ENCODE measurements at regions not wholly inside any gene's neighbourhood (a gene's known extent, or its start where the extent isn't known, plus 50 kb on each side); places are given as distances from the start of the nearest gene placed in this dataset.

DNA sequence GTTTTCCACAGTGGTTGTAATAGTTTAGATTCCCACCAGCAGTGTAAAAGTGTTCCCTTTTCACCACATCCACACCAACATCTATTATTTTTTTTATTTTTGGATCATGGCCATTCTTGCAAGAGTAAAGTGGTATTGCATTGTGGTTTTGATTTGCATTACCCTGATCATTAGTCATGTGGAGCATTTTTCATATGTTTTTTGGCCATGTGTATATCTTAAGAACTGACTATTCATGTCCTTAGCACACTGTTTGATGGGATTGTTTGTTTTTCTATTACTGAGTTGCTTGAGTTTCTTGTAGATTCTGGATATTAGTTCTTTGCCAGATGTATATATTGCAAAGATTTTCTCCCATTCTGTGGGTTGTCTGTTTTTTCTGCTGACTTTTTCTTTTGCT is 820.1 kb downstream of the TENT5A start:
- POLR2A ChIA-PET: no interaction called here
- H3K27ac ChIP-seq (ENCODE audit: low read depth, low read length): no peak overlapping the region
- no peak overlapping the region for H3K4me2 ChIP-seq (ENCODE audit: low read length)
- H3K79me2 ChIP-seq (ENCODE audit: insufficient read depth, low read length): no peaks in the 10 kb centered on the region
- TF ChIP-seq EZH2 (IDR thresholded peaks at IDR 0.05): no peak
- intact Hi-C loops (cut with micrococcal nuclease): loop anchor here (10.0 kb wide), 1 partner anchor 718 kb away; no protein-coding TSS in a partner anchor
- RAD21 ChIA-PET (ENCODE audit: low non-redundant PET in 1 of 2, low total read pairs in 2 of 2, uncharacterized antibody in 2 of 2, unreplicated experiment in 2 of 2): no interaction called here
- ATAC-seq (no peak), DNase-seq (ENCODE audit: low read depth, low spot score) (no peak)
- no peaks in the 10 kb centered on the region for H3K9me3 ChIP-seq (ENCODE audit: control insufficient read depth in 1 of 2, insufficient read depth in 1 of 2, low read depth in 1 of 2, low read length in 2 of 2)
- BruUV-seq (replicated peaks): no TSS peak
- H3K9me2 ChIP-seq (ENCODE audit: insufficient read depth): no peaks in the 10 kb centered on the region; the same call in 1 of the 2 replicates
- no peak overlapping the region for H2AFZ ChIP-seq (ENCODE audit: low read depth, low read length, poor library complexity, severe bottlenecking)
- H3K27me3 ChIP-seq (ENCODE audit: insufficient read depth, low read length): no peaks in the 10 kb centered on the region
- no peaks in the 10 kb centered on the region for H4K20me1 ChIP-seq (ENCODE audit: insufficient read depth)
- H3K4me3 ChIP-seq (replicated peaks in 1 of 2; ENCODE audit: low read depth in 1 of 2, low read length in 2 of 2): no peak overlapping the region
- H3K9ac ChIP-seq (ENCODE audit: low read length): no peak overlapping the region
- no peaks in the 10 kb centered on the region for H3K36me3 ChIP-seq (ENCODE audit: control insufficient read depth in 1 of 2, insufficient read depth in 2 of 2, low read length in 2 of 2)
- no peaks in the 10 kb centered on the region for H3K4me1 ChIP-seq (ENCODE audit: control insufficient read depth in 1 of 2, insufficient read depth in 2 of 2, low read length in 2 of 2)
- CTCF ChIA-PET: no interaction called here

DNA sequence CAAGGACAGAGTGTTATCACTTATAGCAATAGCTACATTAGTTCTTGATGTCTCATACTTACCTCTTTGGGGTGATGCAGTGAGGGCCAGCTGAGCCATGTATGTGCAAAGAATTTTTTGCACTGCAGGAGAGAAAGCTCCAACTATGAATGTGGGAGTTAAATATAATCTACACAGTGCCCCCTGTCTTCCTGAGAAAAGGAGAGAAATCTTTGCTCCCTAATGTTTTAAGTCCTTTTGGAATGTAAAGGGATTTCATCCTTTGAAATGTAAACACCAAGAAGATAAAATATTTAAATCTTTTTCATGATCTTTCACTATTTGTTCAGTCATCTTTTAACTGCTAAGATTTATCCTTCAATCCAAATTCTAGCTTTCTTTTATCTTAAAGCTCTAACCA is 822.1 kb downstream of the TENT5A start:
- POLR2A ChIA-PET: no interaction called here
- intact Hi-C loops (cut with micrococcal nuclease): loop anchor here (10.0 kb wide), 1 partner anchor 716 kb away; no protein-coding TSS in a partner anchor
- BruUV-seq (replicated peaks): no TSS peak
- CTCF ChIA-PET: interaction anchor here (0.8 kb wide), 1 partner anchor 716 kb away, joined by 3 read pairs; no protein-coding TSS in a partner anchor
- no peak for DNase-seq (ENCODE audit: low read depth, low spot score)
- no peaks in the 10 kb centered on the region for H4K20me1 ChIP-seq (ENCODE audit: insufficient read depth)
- no peaks in the 10 kb centered on the region; the same call in 1 of the 2 replicates for H3K9me2 ChIP-seq (ENCODE audit: insufficient read depth)
- H3K4me3 ChIP-seq (replicated peaks in 1 of 2; ENCODE audit: low read depth in 1 of 2, low read length in 2 of 2): no peak overlapping the region
- H3K36me3 ChIP-seq (ENCODE audit: control insufficient read depth in 1 of 2, insufficient read depth in 2 of 2, low read length in 2 of 2): no peaks in the 10 kb centered on the region
- H3K4me1 ChIP-seq (ENCODE audit: control insufficient read depth in 1 of 2, insufficient read depth in 2 of 2, low read length in 2 of 2): no peaks in the 10 kb centered on the region
- ATAC-seq: no peak
- no peaks in the 10 kb centered on the region for H3K79me2 ChIP-seq (ENCODE audit: insufficient read depth, low read length)
- H2AFZ ChIP-seq (ENCODE audit: low read depth, low read length, poor library complexity, severe bottlenecking): no peak overlapping the region
- H3K27ac ChIP-seq (ENCODE audit: low read depth, low read length): no peak overlapping the region
- H3K27me3 ChIP-seq (ENCODE audit: insufficient read depth, low read length): no peaks in the 10 kb centered on the region
- TF ChIP-seq ZFX (IDR thresholded peaks at IDR 0.05): no peak
- TF ChIP-seq, protein P1, sequence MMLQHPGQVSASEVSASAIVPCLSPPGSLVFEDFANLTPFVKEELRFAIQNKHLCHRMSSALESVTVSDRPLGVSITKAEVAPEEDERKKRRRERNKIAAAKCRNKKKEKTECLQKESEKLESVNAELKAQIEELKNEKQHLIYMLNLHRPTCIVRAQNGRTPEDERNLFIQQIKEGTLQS (IDR thresholded peaks at IDR 0.05): no peak
- TF ChIP-seq TCF7L2 (IDR thresholded peaks at IDR 0.05; ENCODE audit: borderline replicate concordance, extremely low read depth, insufficient read depth, insufficient read length): no peak
- no peak for TF ChIP-seq MAX (IDR thresholded peaks at IDR 0.05)
- TF ChIP-seq CTCF (IDR thresholded peaks at IDR 0.05 in 2 of 3, conservative IDR thresholded peaks at IDR 0.05 in 1 of 3; ENCODE audit: borderline replicate concordance in 1 of 3, insufficient read depth in 1 of 3, low read depth in 2 of 3, low read length in 2 of 3): peak in 2 of 3 experiments; percentile 6 to 32; a peak in 1 of 6 replicates
- TF ChIP-seq ZBTB33 (IDR thresholded peaks at IDR 0.05; ENCODE audit: extremely low read depth, insufficient replicate concordance, low read length): no peak
- H3K4me2 ChIP-seq (ENCODE audit: low read length): no peak overlapping the region
- no peaks in the 10 kb centered on the region for H3K9me3 ChIP-seq (ENCODE audit: control insufficient read depth in 1 of 2, insufficient read depth in 1 of 2, low read depth in 1 of 2, low read length in 2 of 2)
- RAD21 ChIA-PET (ENCODE audit: low non-redundant PET in 1 of 2, low total read pairs in 2 of 2, uncharacterized antibody in 2 of 2, unreplicated experiment in 2 of 2): no interaction called here
- H3K9ac ChIP-seq (ENCODE audit: low read length): no peak overlapping the region
